ENCODE measurements at regions not wholly inside any gene's neighbourhood (a gene's known extent, or its start where the extent isn't known, plus 50 kb on each side); places are given as distances from the start of the nearest gene placed in this dataset.

DNA sequence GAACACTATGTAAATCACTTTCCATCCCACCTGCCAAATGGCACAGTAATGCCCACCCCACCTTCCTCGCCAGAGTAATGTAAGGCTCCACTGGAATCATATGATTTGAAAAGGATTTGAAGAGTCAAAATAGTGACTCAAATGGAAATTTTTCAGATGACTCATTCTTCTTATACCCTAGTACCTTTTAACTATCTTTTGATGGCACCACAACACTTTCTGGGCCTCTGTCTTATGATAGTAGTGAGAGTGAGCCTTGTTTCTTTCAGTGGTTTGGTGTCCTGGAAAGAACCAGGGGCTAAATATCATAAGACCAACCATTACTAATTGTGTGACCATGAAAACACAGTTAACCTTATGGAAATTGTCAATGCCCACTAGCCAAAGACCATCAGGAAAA is 235.4 kb upstream of the SLC14A2 start:
- TF ChIP-seq, protein P1, sequence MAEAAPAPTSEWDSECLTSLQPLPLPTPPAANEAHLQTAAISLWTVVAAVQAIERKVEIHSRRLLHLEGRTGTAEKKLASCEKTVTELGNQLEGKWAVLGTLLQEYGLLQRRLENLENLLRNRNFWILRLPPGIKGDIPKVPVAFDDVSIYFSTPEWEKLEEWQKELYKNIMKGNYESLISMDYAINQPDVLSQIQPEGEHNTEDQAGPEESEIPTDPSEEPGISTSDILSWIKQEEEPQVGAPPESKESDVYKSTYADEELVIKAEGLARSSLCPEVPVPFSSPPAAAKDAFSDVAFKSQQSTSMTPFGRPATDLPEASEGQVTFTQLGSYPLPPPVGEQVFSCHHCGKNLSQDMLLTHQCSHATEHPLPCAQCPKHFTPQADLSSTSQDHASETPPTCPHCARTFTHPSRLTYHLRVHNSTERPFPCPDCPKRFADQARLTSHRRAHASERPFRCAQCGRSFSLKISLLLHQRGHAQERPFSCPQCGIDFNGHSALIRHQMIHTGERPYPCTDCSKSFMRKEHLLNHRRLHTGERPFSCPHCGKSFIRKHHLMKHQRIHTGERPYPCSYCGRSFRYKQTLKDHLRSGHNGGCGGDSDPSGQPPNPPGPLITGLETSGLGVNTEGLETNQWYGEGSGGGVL (tag by site-specific recombination; IDR thresholded peaks at IDR 0.05): no peak
- TF ChIP-seq, protein P2, sequence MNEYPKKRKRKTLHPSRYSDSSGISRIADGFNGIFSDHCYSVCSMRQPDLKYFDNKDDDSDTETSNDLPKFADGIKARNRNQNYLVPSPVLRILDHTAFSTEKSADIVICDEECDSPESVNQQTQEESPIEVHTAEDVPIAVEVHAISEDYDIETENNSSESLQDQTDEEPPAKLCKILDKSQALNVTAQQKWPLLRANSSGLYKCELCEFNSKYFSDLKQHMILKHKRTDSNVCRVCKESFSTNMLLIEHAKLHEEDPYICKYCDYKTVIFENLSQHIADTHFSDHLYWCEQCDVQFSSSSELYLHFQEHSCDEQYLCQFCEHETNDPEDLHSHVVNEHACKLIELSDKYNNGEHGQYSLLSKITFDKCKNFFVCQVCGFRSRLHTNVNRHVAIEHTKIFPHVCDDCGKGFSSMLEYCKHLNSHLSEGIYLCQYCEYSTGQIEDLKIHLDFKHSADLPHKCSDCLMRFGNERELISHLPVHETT (tag by site-specific recombination; IDR thresholded peaks at IDR 0.05): no peak
- TF ChIP-seq ZNF747 (tag by site-specific recombination; IDR thresholded peaks at IDR 0.05) (no peak), TCF7L2 (IDR thresholded peaks at IDR 0.05; ENCODE audit: borderline replicate concordance, low read depth, low read length) (no peak), IKZF3 (tag by site-specific recombination; IDR thresholded peaks at IDR 0.05) (no peak)
- TF ChIP-seq, protein P3, sequence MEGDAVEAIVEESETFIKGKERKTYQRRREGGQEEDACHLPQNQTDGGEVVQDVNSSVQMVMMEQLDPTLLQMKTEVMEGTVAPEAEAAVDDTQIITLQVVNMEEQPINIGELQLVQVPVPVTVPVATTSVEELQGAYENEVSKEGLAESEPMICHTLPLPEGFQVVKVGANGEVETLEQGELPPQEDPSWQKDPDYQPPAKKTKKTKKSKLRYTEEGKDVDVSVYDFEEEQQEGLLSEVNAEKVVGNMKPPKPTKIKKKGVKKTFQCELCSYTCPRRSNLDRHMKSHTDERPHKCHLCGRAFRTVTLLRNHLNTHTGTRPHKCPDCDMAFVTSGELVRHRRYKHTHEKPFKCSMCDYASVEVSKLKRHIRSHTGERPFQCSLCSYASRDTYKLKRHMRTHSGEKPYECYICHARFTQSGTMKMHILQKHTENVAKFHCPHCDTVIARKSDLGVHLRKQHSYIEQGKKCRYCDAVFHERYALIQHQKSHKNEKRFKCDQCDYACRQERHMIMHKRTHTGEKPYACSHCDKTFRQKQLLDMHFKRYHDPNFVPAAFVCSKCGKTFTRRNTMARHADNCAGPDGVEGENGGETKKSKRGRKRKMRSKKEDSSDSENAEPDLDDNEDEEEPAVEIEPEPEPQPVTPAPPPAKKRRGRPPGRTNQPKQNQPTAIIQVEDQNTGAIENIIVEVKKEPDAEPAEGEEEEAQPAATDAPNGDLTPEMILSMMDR (tag by site-specific recombination; IDR thresholded peaks at IDR 0.05): no peak

Data from HEK293 (cell line).